ENCODE measurements at regions not wholly inside any gene's neighbourhood (a gene's known extent, or its start where the extent isn't known, plus 50 kb on each side); places are given as distances from the start of the nearest gene placed in this dataset.

- no peak for TF ChIP-seq CTCF (IDR thresholded peaks at IDR 0.05; ENCODE audit: borderline replicate concordance, control extremely low read depth, extremely low read depth, insufficient read depth, missing control alignments)
- no peak for DNase-seq (ENCODE audit: low spot score)
- in situ Hi-C loops (cut with MboI; ENCODE audit: low sequenced_read_pairs, unreplicated experiment): loop anchor here (10.0 kb wide), 1 partner anchor 58 kb away; no protein-coding TSS in a partner anchor
Measured at GRCh38 chr1:81682490-81682889, 118.2 kb upstream of the ADGRL2 start.

- DNase-seq (ENCODE audit: low spot score): no peak
- TF ChIP-seq CTCF (IDR thresholded peaks at IDR 0.05; ENCODE audit: borderline replicate concordance, control extremely low read depth, extremely low read depth, insufficient read depth, missing control alignments): no peak
- in situ Hi-C loops (cut with MboI; ENCODE audit: low sequenced_read_pairs, unreplicated experiment): loop anchor here (10.0 kb wide), 1 partner anchor 57 kb away; no protein-coding TSS in a partner anchor
Measured at GRCh38 chr1:81681601-81682266, 119.0 kb upstream of the ADGRL2 start.

GRCh38 chr1:81681114-81681513, 119.6 kb upstream of the ADGRL2 start:
- in situ Hi-C loops (cut with MboI; ENCODE audit: low sequenced_read_pairs, unreplicated experiment): loop anchor here (10.0 kb wide), 1 partner anchor 56 kb away; no protein-coding TSS in a partner anchor
- no peak for DNase-seq (ENCODE audit: low spot score)
- TF ChIP-seq CTCF (IDR thresholded peaks at IDR 0.05; ENCODE audit: borderline replicate concordance, control extremely low read depth, extremely low read depth, insufficient read depth, missing control alignments): no peak

GRCh38 chr1:81679942-81680341, 120.8 kb upstream of the ADGRL2 start:
- DNase-seq (ENCODE audit: low spot score): no peak
- no peak for TF ChIP-seq CTCF (IDR thresholded peaks at IDR 0.05; ENCODE audit: borderline replicate concordance, control extremely low read depth, extremely low read depth, insufficient read depth, missing control alignments)
- in situ Hi-C loops (cut with MboI; ENCODE audit: low sequenced_read_pairs, unreplicated experiment): loop anchor here (10.0 kb wide), 1 partner anchor 55 kb away; no protein-coding TSS in a partner anchor

- no peak for TF ChIP-seq CTCF (IDR thresholded peaks at IDR 0.05; ENCODE audit: borderline replicate concordance, control extremely low read depth, extremely low read depth, insufficient read depth, missing control alignments)
- no peak for DNase-seq (ENCODE audit: low spot score)
- in situ Hi-C loops (cut with MboI; ENCODE audit: low sequenced_read_pairs, unreplicated experiment): no loop called here
Measured at GRCh38 chr1:81678779-81679178, 122.0 kb upstream of the ADGRL2 start.

- TF ChIP-seq CTCF (IDR thresholded peaks at IDR 0.05; ENCODE audit: borderline replicate concordance, control extremely low read depth, extremely low read depth, insufficient read depth, missing control alignments): no peak
- in situ Hi-C loops (cut with MboI; ENCODE audit: low sequenced_read_pairs, unreplicated experiment): no loop called here
- DNase-seq (ENCODE audit: low spot score): no peak
Measured at GRCh38 chr1:81672766-81673165, 128.0 kb upstream of the ADGRL2 start.
